DMS153 treated with DMSO at 0.1 percent for 48 hours (cell line): ENCODE measurements at regions not wholly inside any gene's neighbourhood (a gene's known extent, or its start where the extent isn't known, plus 50 kb on each side); places are given as distances from the start of the nearest gene placed in this dataset.

Source experiments
- DNase-seq: peaks from one replicate; lab custom pipeline; 2025; ENCODE audit not compliant: unreplicated experiment; lab: John Stamatoyannopoulos, UW

GRCh38 chr4:95599777-95600400, 51.1 kb upstream of the UNC5C start:
- DNase-seq, result no peak
